ENCODE measurements at regions not wholly inside any gene's neighbourhood (a gene's known extent, or its start where the extent isn't known, plus 50 kb on each side); places are given as distances from the start of the nearest gene placed in this dataset.

DNA sequence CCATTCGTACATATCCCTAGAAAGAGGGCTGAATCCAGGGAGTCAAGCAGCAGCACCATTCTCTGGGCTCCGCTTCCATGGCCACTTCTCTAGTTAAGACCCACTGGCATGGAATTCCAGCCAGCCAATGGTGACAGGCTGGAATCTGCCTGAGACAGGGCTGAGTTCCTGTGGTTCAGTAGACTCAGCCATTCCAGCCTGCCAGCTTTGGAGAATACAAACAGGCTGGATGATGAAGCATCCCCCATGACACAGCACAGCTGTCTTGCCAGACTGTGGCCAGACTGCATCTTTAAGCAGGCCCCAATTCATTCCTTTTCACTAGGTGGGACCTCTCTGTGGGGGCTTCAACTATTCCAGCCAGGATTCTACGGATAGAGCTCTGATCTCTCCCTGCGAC lies 329.6 kb downstream of the XPNPEP1 start (continued):
- TF ChIP-seq, protein P1, sequence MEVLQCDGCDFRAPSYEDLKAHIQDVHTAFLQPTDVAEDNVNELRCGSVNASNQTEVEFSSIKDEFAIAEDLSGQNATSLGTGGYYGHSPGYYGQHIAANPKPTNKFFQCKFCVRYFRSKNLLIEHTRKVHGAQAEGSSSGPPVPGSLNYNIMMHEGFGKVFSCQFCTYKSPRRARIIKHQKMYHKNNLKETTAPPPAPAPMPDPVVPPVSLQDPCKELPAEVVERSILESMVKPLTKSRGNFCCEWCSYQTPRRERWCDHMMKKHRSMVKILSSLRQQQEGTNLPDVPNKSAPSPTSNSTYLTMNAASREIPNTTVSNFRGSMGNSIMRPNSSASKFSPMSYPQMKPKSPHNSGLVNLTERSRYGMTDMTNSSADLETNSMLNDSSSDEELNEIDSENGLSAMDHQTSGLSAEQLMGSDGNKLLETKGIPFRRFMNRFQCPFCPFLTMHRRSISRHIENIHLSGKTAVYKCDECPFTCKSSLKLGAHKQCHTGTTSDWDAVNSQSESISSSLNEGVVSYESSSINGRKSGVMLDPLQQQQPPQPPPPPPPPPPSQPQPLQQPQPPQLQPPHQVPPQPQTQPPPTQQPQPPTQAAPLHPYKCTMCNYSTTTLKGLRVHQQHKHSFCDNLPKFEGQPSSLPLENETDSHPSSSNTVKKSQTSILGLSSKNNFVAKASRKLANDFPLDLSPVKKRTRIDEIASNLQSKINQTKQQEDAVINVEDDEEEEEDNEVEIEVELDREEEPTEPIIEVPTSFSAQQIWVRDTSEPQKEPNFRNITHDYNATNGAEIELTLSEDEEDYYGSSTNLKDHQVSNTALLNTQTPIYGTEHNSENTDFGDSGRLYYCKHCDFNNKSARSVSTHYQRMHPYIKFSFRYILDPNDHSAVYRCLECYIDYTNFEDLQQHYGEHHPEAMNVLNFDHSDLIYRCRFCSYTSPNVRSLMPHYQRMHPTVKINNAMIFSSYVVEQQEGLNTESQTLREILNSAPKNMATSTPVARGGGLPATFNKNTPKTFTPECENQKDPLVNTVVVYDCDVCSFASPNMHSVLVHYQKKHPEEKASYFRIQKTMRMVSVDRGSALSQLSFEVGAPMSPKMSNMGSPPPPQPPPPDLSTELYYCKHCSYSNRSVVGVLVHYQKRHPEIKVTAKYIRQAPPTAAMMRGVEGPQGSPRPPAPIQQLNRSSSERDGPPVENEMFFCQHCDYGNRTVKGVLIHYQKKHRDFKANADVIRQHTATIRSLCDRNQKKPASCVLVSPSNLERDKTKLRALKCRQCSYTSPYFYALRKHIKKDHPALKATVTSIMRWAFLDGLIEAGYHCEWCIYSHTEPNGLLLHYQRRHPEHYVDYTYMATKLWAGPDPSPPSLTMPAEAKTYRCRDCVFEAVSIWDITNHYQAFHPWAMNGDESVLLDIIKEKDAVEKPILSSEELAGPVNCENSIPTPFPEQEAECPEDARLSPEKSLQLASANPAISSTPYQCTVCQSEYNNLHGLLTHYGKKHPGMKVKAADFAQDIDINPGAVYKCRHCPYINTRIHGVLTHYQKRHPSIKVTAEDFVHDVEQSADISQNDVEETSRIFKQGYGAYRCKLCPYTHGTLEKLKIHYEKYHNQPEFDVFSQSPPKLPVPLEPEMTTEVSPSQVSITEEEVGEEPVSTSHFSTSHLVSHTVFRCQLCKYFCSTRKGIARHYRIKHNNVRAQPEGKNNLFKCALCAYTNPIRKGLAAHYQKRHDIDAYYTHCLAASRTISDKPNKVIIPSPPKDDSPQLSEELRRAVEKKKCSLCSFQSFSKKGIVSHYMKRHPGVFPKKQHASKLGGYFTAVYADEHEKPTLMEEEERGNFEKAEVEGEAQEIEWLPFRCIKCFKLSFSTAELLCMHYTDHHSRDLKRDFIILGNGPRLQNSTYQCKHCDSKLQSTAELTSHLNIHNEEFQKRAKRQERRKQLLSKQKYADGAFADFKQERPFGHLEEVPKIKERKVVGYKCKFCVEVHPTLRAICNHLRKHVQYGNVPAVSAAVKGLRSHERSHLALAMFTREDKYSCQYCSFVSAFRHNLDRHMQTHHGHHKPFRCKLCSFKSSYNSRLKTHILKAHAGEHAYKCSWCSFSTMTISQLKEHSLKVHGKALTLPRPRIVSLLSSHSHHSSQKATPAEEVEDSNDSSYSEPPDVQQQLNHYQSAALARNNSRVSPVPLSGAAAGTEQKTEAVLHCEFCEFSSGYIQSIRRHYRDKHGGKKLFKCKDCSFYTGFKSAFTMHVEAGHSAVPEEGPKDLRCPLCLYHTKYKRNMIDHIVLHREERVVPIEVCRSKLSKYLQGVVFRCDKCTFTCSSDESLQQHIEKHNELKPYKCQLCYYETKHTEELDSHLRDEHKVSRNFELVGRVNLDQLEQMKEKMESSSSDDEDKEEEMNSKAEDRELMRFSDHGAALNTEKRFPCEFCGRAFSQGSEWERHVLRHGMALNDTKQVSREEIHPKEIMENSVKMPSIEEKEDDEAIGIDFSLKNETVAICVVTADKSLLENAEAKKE (CRISPR knock-in tag; IDR thresholded peaks at IDR 0.05) = no peak
- TF ChIP-seq JUNB (IDR thresholded peaks at IDR 0.05; ENCODE audit: unreplicated experiment) (no peak), ZNF114 (CRISPR knock-in tag; IDR thresholded peaks at IDR 0.05) (no peak)
- TF ChIP-seq, protein P2, sequence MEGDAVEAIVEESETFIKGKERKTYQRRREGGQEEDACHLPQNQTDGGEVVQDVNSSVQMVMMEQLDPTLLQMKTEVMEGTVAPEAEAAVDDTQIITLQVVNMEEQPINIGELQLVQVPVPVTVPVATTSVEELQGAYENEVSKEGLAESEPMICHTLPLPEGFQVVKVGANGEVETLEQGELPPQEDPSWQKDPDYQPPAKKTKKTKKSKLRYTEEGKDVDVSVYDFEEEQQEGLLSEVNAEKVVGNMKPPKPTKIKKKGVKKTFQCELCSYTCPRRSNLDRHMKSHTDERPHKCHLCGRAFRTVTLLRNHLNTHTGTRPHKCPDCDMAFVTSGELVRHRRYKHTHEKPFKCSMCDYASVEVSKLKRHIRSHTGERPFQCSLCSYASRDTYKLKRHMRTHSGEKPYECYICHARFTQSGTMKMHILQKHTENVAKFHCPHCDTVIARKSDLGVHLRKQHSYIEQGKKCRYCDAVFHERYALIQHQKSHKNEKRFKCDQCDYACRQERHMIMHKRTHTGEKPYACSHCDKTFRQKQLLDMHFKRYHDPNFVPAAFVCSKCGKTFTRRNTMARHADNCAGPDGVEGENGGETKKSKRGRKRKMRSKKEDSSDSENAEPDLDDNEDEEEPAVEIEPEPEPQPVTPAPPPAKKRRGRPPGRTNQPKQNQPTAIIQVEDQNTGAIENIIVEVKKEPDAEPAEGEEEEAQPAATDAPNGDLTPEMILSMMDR (conservative IDR thresholded peaks at IDR 0.05; ENCODE audit: low read depth in 2 of 2) = no peak

DNA sequence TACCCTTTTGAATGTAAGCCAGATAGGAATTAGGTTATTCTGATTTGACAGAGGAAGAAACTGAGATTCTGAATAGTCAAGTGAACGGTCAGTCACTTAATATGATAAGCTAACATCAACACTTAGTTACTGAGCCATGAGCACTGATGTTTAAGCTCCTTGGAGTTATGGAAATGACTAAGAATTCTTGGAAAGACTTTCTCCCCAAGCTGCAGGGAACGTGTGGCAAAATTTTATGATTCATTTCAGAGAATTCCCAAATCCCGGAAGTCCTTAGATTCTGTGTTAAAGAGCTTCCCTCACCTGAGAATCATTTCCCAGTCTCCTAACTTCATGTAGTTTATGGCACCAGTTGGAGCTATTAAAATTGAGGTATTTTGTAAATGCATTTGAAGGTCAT lies 330.9 kb downstream of the XPNPEP1 start:
- Mint-ChIP-seq H3K27ac (no peak overlapping the region), H3K9me3 (peaks cover 4% of the 10 kb centered on the region; the same call in 2 of the 3 replicates), H3K4me1 (peaks cover 4% of the 10 kb centered on the region), H3K27me3 (ENCODE audit: insufficient read depth, low read depth, poor library complexity) (no peaks in the 10 kb centered on the region), H3K4me3 (no peak overlapping the region), H3K36me3 (ENCODE audit: low read depth) (no peaks in the 10 kb centered on the region)
- Histone ChIP-seq H3K27ac (ENCODE audit: low read depth) (no peak overlapping the region), H2AFZ (no peak overlapping the region), H3K79me2 (replicated peaks; ENCODE audit: insufficient read depth) (no peaks in the 10 kb centered on the region), H3K27me3 (ENCODE audit: insufficient read depth) (no peaks in the 10 kb centered on the region), H3K4me2 (no peak overlapping the region), H3K36me3 (ENCODE audit: insufficient read depth) (no peaks in the 10 kb centered on the region), H4K20me1 (replicated peaks; ENCODE audit: insufficient read depth) (no peaks in the 10 kb centered on the region), H3F3A (replicated peaks; ENCODE audit: low read depth) (no peaks in the 10 kb centered on the region), H3K4me3 (no peak overlapping the region), H3K4me1 (ENCODE audit: insufficient read depth) (no peaks in the 10 kb centered on the region), H3K9me2 (ENCODE audit: insufficient read depth) (peaks cover 3% of the 10 kb centered on the region; the same call in 1 of the 2 replicates)
- DNase-seq (ENCODE audit: low spot score) = no peak
- no peak for ATAC-seq
- no peak for TF ChIP-seq NANOG (IDR thresholded peaks at IDR 0.05; ENCODE audit: borderline replicate concordance)
- TF ChIP-seq ZNF331 (CRISPR knock-in tag; IDR thresholded peaks at IDR 0.05; ENCODE audit: low read depth) = no peak
- TF ChIP-seq ZNF114 (CRISPR knock-in tag; IDR thresholded peaks at IDR 0.05) = no peak
- TF ChIP-seq, protein P3, sequence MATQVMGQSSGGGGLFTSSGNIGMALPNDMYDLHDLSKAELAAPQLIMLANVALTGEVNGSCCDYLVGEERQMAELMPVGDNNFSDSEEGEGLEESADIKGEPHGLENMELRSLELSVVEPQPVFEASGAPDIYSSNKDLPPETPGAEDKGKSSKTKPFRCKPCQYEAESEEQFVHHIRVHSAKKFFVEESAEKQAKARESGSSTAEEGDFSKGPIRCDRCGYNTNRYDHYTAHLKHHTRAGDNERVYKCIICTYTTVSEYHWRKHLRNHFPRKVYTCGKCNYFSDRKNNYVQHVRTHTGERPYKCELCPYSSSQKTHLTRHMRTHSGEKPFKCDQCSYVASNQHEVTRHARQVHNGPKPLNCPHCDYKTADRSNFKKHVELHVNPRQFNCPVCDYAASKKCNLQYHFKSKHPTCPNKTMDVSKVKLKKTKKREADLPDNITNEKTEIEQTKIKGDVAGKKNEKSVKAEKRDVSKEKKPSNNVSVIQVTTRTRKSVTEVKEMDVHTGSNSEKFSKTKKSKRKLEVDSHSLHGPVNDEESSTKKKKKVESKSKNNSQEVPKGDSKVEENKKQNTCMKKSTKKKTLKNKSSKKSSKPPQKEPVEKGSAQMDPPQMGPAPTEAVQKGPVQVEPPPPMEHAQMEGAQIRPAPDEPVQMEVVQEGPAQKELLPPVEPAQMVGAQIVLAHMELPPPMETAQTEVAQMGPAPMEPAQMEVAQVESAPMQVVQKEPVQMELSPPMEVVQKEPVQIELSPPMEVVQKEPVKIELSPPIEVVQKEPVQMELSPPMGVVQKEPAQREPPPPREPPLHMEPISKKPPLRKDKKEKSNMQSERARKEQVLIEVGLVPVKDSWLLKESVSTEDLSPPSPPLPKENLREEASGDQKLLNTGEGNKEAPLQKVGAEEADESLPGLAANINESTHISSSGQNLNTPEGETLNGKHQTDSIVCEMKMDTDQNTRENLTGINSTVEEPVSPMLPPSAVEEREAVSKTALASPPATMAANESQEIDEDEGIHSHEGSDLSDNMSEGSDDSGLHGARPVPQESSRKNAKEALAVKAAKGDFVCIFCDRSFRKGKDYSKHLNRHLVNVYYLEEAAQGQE (IDR thresholded peaks at IDR 0.05; ENCODE audit: unreplicated experiment) = no peak
- TF ChIP-seq EZH2phosphoT487 (IDR thresholded peaks at IDR 0.05; ENCODE audit: unreplicated experiment) = no peak
- no peak for TF ChIP-seq EZH2 (IDR thresholded peaks at IDR 0.05; ENCODE audit: low read depth, unreplicated experiment)
- TF ChIP-seq, protein P4, sequence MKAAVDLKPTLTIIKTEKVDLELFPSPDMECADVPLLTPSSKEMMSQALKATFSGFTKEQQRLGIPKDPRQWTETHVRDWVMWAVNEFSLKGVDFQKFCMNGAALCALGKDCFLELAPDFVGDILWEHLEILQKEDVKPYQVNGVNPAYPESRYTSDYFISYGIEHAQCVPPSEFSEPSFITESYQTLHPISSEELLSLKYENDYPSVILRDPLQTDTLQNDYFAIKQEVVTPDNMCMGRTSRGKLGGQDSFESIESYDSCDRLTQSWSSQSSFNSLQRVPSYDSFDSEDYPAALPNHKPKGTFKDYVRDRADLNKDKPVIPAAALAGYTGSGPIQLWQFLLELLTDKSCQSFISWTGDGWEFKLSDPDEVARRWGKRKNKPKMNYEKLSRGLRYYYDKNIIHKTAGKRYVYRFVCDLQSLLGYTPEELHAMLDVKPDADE (IDR thresholded peaks at IDR 0.05) = no peak
- TF ChIP-seq POLR2AphosphoS5 (IDR thresholded peaks at IDR 0.05; ENCODE audit: low read depth) = no peak
- TF ChIP-seq STAT1 (IDR thresholded peaks at IDR 0.05; ENCODE audit: unreplicated experiment) = no peak

All from GM23338 (cell line).